Stimulated activated naive CD8-positive, alpha-beta T cell treated with anti-CD3 and anti-CD28 coated beads, Interleukin-15, amount 100 ng/mL, for 72 hours (primary cell): ENCODE measurements at regions not wholly inside any gene's neighbourhood (a gene's known extent, or its start where the extent isn't known, plus 50 kb on each side); places are given as distances from the start of the nearest gene placed in this dataset.

Experiments
- ATAC-seq: fragments of 150-1000 bp; cut with Tn5 transposase; 2 replicates; pipeline ENCODE4 v1.10.0; 2021; ENCODE audit warnings: mild to moderate bottlenecking, moderate library complexity
- DNase-seq, 2 donors: peaks; one replicate each; pipeline ENCODE4 v3.0.0; 2021 to 2022
- H3K27ac Mint-ChIP-seq, 2 donors: one replicate each; pipeline ENCODE4 v1.8.0; 2022; ENCODE audit warnings: mild to moderate bottlenecking in 2 of 2, mixed read lengths in 2 of 2, moderate library complexity in 2 of 2
- H3K27me3 Mint-ChIP-seq: one replicate; pipeline ENCODE4 v1.8.0; 2022; ENCODE audit warnings: mixed read lengths
- H3K4me1 Mint-ChIP-seq: one replicate; pipeline ENCODE4 v1.8.0; 2022; ENCODE audit warnings: mild to moderate bottlenecking, mixed read lengths
- H3K4me3 Mint-ChIP-seq, 2 donors: one replicate each; pipeline ENCODE4 v1.8.0; 2022; ENCODE audit warnings: mild to moderate bottlenecking in 2 of 2, mixed read lengths in 2 of 2, moderate library complexity in 1 of 2
- H3K9me3 Mint-ChIP-seq, 2 donors: one replicate each; pipeline ENCODE4 v1.8.0; 2022; ENCODE audit warnings: mixed read lengths in 2 of 2

GRCh38 chr10:78471723-78472550 is 438.3 kb downstream of the RPS24 start:
- Mint-ChIP-seq H3K27me3 (no peaks in the 10 kb centered on the region), H3K9me3 (peaks cover 0 to 5% of the 10 kb centered on the region in 2 donors), H3K4me1 (no peaks in the 10 kb centered on the region), H3K27ac (peak overlapping the region; percentile 40 to 63), H3K4me3 (no peak overlapping the region)
- DNase-seq (no peak), ATAC-seq (no peak)

GRCh38 chr10:78472551-78472890 is 438.9 kb downstream of the RPS24 start:
- ATAC-seq (no peak), DNase-seq (no peak)
- H3K9me3 Mint-ChIP-seq = peaks cover 0 to 1% of the 10 kb centered on the region in 2 donors
- H3K27ac Mint-ChIP-seq = no peak overlapping the region
- no peak overlapping the region for H3K4me3 Mint-ChIP-seq
- H3K27me3 Mint-ChIP-seq = no peaks in the 10 kb centered on the region
- H3K4me1 Mint-ChIP-seq = no peaks in the 10 kb centered on the region

- Mint-ChIP-seq H3K9me3 (no peaks in the 10 kb centered on the region), H3K27ac (no peak overlapping the region), H3K27me3 (no peaks in the 10 kb centered on the region), H3K4me3 (no peak overlapping the region), H3K4me1 (no peaks in the 10 kb centered on the region)
- DNase-seq = no peak
- no peak for ATAC-seq
These were observed 439.3 kb downstream of the RPS24 start for GRCh38 chr10:78473006-78473405.

- H3K9me3 Mint-ChIP-seq = no peaks in the 10 kb centered on the region
- H3K4me3 Mint-ChIP-seq = no peak overlapping the region
- H3K27me3 Mint-ChIP-seq = peaks cover 10% of the 10 kb centered on the region
- no peak for DNase-seq
- H3K27ac Mint-ChIP-seq = no peak overlapping the region
- ATAC-seq = no peak
- H3K4me1 Mint-ChIP-seq = no peaks in the 10 kb centered on the region
These were observed 441.1 kb downstream of the RPS24 start for GRCh38 chr10:78474743-78475142.

GRCh38 chr10:78475437-78475836 is 441.8 kb downstream of the RPS24 start:
- ATAC-seq = no peak
- Mint-ChIP-seq H3K4me1 (no peaks in the 10 kb centered on the region), H3K4me3 (no peak overlapping the region), H3K27me3 (peaks cover 14% of the 10 kb centered on the region), H3K27ac (no peak overlapping the region), H3K9me3 (no peaks in the 10 kb centered on the region)
- no peak for DNase-seq

GRCh38 chr10:78476156-78476555 is 442.5 kb downstream of the RPS24 start:
- DNase-seq = no peak
- Mint-ChIP-seq H3K27me3 (peaks cover 14% of the 10 kb centered on the region), H3K4me3 (no peak overlapping the region), H3K9me3 (no peaks in the 10 kb centered on the region), H3K27ac (no peak overlapping the region), H3K4me1 (no peaks in the 10 kb centered on the region)
- ATAC-seq = no peak

- Mint-ChIP-seq H3K4me3 (no peak overlapping the region), H3K4me1 (no peaks in the 10 kb centered on the region), H3K27ac (no peak overlapping the region), H3K9me3 (no peaks in the 10 kb centered on the region), H3K27me3 (peaks cover 14% of the 10 kb centered on the region)
- ATAC-seq (no peak), DNase-seq (no peak)
These were observed 443.2 kb downstream of the RPS24 start for GRCh38 chr10:78476844-78477243.

- no peak for DNase-seq
- Mint-ChIP-seq H3K27ac (no peak overlapping the region), H3K27me3 (peaks cover 14% of the 10 kb centered on the region), H3K4me1 (no peaks in the 10 kb centered on the region), H3K4me3 (no peak overlapping the region), H3K9me3 (no peaks in the 10 kb centered on the region)
- ATAC-seq = no peak
These were observed 445.3 kb downstream of the RPS24 start for GRCh38 chr10:78478919-78479318.

GRCh38 chr10:78479467-78479866 is 445.8 kb downstream of the RPS24 start:
- Mint-ChIP-seq H3K9me3 (no peaks in the 10 kb centered on the region), H3K27ac (no peak overlapping the region), H3K27me3 (peaks cover 14% of the 10 kb centered on the region), H3K4me1 (no peaks in the 10 kb centered on the region), H3K4me3 (no peak overlapping the region)
- no peak for DNase-seq
- ATAC-seq = no peak

GRCh38 chr10:78481842-78482241 is 448.2 kb downstream of the RPS24 start:
- Mint-ChIP-seq H3K4me3 (no peak overlapping the region), H3K27ac (no peak overlapping the region), H3K4me1 (no peaks in the 10 kb centered on the region), H3K9me3 (no peaks in the 10 kb centered on the region), H3K27me3 (peaks cover 21% of the 10 kb centered on the region)
- ATAC-seq (no peak), DNase-seq (no peak)

GRCh38 chr10:78483641-78484040 is 450.0 kb downstream of the RPS24 start:
- DNase-seq (no peak), ATAC-seq (no peak)
- Mint-ChIP-seq H3K27me3 (peaks cover 21% of the 10 kb centered on the region), H3K4me3 (no peak overlapping the region), H3K4me1 (no peaks in the 10 kb centered on the region), H3K27ac (no peak overlapping the region), H3K9me3 (no peaks in the 10 kb centered on the region)

GRCh38 chr10:78489034-78489433 is 455.4 kb downstream of the RPS24 start:
- H3K4me1 Mint-ChIP-seq = peaks cover 8% of the 10 kb centered on the region
- H3K4me3 Mint-ChIP-seq = no peak overlapping the region
- H3K9me3 Mint-ChIP-seq = peaks cover 16 to 28% of the 10 kb centered on the region in 2 donors
- H3K27me3 Mint-ChIP-seq = peaks cover 26% of the 10 kb centered on the region
- H3K27ac Mint-ChIP-seq = no peak overlapping the region
- DNase-seq = no peak
- ATAC-seq = no peak

- DNase-seq = no peak
- Mint-ChIP-seq H3K4me3 (no peak overlapping the region), H3K9me3 (peaks cover 16 to 28% of the 10 kb centered on the region in 2 donors), H3K27me3 (peaks cover 24% of the 10 kb centered on the region), H3K4me1 (peaks cover 8% of the 10 kb centered on the region), H3K27ac (no peak overlapping the region)
- no peak for ATAC-seq
These were observed 458.1 kb downstream of the RPS24 start for GRCh38 chr10:78491812-78492211.

GRCh38 chr10:78492424-78492823 is 458.8 kb downstream of the RPS24 start:
- no peak for DNase-seq
- peaks cover 8% of the 10 kb centered on the region for H3K4me1 Mint-ChIP-seq
- H3K27ac Mint-ChIP-seq = peak overlapping the region in 1 of 2 donors; percentile 29
- peaks cover 26% of the 10 kb centered on the region for H3K27me3 Mint-ChIP-seq
- ATAC-seq = no peak
- H3K4me3 Mint-ChIP-seq = no peak overlapping the region
- H3K9me3 Mint-ChIP-seq = peaks cover 16 to 28% of the 10 kb centered on the region in 2 donors

- no peak overlapping the region for H3K4me3 Mint-ChIP-seq
- peaks cover 34% of the 10 kb centered on the region for H3K27me3 Mint-ChIP-seq
- no peak overlapping the region for H3K27ac Mint-ChIP-seq
- peaks cover 8% of the 10 kb centered on the region for H3K4me1 Mint-ChIP-seq
- ATAC-seq (no peak), DNase-seq (no peak)
- peaks cover 16 to 23% of the 10 kb centered on the region in 2 donors for H3K9me3 Mint-ChIP-seq
These were observed 460.5 kb downstream of the RPS24 start for GRCh38 chr10:78494179-78494578.

GRCh38 chr10:78502210-78502936 is 468.7 kb downstream of the RPS24 start:
- Mint-ChIP-seq H3K4me1 (peaks cover 9% of the 10 kb centered on the region), H3K9me3 (peaks cover 5 to 7% of the 10 kb centered on the region in 2 donors), H3K27me3 (peaks cover 29% of the 10 kb centered on the region), H3K27ac (peak overlapping the region in 1 of 2 donors; percentile 31), H3K4me3 (no peak overlapping the region)
- DNase-seq = no peak
- no peak for ATAC-seq
